CD4-positive, alpha-beta T cell treated with Interleukin-1 beta for 1 hour (primary cell): ENCODE measurements at regions not wholly inside any gene's neighbourhood (a gene's known extent, or its start where the extent isn't known, plus 50 kb on each side); places are given as distances from the start of the nearest gene placed in this dataset.
"Not testable (repeated sequence)": the region's sequence is repeated elsewhere in the genome, so short reads cannot be mapped to it uniquely, and the experiment has no call there.

Source experiments
- DNase-seq, 2 donors: peaks; one replicate each; pipeline ENCODE4 v3.0.0-alpha.2; 2020 to 2022

DNA sequence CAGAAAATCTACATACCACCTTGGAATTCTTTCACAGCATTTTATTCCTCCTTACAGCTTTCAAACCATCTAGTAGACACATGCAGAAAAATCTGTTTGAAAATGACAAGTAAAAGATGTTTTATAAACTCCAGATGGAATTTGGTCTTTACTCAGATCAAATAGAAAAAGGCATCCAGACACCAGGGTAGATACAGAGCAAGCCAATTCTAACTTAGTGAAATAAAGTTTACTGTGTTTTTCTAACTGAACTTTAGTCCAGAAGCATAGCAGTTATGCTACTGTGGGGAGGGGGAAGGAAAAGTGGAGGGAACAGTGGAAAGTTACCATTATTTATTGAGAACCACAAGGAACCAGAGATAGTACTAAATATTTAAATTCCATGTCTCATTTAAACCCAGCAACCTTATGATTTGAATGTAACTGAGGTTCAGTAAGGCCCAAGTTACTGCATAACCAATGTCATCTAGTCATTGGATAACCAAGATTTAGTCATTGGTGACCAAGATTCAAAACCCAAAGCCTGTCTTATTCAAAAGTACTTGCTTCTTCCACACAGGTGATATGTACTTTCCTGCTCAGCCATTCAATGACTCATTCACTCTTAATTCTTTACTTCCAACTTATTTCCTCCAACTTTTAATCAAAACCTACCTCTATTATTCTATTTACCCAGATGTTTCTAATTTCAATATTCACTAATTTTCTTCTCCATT lies 57.7 kb downstream of the RAD51AP2 start:
- no peak for DNase-seq

DNA sequence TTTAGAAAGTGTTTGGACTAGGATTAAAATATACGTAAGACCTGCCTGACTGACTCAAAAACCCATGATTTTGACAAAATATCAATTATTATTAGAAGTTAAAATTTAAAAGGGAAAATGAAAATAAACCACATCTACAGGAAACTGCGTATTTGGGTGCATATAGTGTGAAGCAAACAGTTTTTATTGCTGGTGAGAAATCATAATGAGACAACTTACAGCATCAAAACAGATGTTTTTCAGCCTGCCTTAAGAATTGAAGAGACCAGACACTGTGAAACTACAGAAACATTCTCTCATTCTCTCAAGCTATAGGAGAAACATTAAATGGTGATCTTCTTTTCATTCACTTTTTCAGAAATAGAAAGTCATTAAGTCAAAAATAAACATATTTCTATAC lies 62.9 kb downstream of the RAD51AP2 start:
- no peak for DNase-seq

DNA sequence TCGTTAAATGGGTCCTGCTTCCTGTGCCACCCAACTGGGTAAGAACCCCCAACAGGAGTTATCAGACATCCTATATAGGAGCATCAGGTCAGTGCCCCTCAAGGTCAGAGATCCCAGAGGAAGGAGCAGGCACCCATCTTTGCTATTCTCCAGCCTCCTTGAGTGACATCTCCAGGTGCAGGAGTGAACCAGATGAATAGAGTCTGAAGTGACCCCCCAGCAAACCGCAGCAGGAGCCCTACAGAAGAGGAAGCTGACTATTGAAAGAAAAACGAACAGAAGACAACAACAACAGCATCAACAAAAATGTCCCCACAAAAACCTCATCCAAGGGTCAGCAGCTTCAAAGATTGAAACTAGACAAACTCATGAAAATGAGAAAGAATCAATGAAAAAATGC lies 72.0 kb downstream of the RAD51AP2 start:
- DNase-seq, result not testable (repeated sequence)

DNA sequence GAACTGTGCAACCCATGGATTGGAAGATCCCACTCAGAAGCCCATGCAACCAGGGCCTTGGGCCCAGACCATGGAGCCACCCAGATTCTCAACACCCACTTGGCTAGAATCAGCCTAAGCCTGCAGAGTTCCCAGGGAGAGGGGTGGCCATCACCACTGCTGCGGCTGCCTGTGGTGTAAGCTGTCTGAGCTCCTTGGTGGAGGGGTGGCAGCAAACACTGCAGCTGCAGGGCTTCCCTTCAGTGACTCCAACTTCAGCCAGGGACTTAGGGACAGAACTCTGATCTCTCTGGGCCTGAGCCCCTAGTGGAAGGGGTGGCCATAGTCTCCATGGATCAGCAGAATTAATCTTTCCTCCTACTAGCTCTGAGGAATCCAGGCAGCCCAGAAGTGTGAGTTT lies 72.5 kb downstream of the RAD51AP2 start:
- DNase-seq, result no peak

DNA sequence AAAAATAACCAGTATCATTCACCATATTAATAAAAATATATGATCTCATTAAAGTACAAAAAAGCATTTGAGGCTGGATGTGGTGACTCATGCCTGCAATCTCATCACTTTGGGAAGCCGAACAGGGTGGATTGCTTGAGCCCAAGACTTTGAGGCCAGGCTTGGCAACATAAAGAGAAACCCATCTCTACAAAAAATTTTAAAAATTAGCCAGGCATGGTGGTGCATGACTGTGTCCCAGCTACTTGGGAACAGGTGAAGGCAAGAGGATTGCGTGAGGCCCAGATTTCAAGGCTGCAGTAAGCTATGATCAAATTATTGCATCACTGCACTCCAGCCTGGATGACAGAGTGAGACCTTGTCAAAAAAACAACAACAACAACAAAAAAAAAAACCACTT lies 75.9 kb downstream of the RAD51AP2 start:
- DNase-seq, result no peak

DNA sequence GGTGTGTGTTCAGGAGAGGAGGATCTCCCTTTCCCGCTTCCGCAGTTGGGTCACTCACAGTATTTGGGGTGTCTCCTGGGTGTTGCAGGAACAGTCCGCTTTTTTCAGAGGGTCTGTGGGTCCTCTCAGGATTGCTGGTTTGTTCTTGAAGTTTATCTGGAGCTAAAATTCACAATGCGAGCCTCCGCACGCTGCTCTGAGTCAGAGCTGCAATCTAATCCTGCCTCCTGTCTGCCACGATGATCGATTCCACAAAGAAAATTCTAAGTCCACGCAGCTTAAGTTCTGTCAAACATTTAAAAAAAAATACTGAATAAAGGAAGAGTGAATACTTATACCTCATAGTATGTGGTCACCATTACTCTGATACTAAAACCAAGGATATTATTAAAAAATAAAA lies 76.5 kb downstream of the RAD51AP2 start:
- no peak for DNase-seq

DNA sequence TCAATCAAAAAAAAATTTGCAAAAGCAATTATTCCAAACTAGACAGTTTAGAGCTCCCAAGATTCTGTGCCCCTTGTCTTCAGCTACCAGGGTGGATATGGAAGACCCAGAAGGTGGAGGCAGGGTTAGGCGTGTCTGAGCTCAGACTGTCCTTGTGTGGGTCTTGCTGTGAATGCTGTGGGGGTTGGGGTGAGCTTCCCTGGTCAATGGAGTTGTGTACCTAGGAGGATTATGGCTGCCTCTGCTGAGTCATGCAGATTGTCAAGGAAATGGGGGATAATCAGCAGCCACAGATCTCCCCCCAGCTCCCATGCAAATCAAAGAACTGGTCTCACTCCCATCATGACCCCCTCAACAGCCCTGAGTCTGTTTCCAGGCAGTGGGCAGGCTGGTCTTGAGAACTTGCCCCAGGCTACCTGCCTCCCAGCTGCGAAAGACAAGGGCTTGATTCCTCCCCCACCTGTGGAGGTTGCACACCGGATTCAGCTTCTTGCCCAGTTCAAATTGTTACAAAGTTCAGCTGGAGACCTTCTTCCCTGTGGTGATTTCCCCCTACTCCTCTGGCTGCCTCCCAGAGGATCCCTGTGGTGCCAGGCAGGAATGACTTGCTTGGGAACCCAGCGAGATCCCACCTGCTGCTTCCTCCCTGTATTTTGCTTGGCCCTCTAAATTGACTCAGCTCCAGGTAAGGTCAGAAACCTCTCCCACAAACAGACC lies 77.0 kb downstream of the RAD51AP2 start:
- DNase-seq, result no peak

DNA sequence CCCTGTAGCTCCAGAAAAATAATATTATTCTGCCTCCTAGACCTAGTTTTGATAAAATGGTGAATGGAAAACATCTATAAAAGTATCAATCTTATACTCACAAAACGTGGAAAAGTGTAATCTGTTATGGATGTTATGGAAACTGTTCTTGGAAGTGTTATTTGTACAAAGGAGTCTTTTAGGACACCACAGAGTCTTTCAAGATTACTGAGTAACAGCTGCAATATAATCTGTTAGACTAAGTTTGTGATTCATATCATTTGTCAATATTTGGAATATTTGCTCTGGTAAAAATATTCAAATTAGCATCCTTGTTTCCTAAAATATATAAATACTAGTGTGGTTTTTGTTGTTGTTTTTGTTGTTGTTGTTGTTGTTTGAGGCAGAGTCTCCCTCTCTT lies 87.9 kb downstream of the RAD51AP2 start:
- DNase-seq, result no peak

DNA sequence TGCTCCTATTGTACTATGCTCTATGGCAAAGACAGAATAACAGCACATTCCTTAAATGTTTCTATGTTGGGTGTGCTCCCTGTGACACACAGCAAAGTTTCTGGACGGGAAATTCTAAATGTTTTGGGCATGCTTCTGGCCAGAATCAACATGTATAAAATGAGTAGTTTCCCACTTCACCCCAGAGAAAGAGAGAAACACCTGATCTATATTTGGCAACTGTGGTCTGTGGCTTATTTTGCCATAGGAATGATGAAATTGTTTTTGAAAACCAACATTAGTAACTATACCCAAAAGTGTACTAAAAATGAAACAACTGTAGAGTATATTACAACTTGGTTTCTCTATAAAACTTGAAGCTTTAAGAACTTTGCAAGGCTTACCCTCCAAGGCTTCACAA lies 89.1 kb downstream of the RAD51AP2 start:
- no peak for DNase-seq

DNA sequence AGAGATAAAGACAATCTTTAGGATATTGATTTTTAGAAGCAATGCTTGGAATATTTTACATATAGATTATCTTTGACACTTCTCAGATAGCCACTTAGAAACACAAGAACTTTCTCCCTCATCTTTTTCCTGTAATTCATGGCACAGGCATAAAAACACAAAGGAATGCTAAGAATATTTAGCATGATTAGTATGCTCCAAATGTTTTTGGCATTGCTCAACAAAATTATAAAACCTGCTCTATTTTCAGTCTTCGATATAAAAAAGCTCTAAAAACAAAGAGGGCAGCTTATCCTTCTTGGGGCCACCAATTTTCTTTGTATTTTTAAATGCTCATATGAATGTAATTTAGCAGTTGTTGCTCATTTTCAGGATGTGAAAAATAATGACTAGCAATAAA lies 90.8 kb downstream of the RAD51AP2 start:
- no peak for DNase-seq

DNA sequence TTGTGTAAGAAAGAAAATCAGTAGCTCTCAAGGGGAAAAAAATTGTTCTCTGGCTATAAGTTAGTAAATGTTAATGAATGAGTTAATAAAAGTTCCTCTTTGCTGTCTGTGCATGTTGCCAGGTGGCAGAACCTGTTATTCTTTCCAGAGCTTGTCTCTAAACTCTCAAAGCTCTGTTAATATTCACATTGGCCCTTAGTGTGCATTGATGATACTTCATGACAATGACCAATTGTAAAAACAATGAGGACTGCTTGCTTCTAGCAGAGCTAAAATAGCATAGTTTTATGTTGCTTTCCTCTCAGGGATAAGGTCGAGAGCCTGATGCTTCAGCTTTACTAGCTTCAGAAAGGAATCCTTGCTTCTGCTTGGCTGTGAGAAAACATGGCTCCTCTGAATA lies 91.5 kb downstream of the RAD51AP2 start:
- DNase-seq, result no peak

DNA sequence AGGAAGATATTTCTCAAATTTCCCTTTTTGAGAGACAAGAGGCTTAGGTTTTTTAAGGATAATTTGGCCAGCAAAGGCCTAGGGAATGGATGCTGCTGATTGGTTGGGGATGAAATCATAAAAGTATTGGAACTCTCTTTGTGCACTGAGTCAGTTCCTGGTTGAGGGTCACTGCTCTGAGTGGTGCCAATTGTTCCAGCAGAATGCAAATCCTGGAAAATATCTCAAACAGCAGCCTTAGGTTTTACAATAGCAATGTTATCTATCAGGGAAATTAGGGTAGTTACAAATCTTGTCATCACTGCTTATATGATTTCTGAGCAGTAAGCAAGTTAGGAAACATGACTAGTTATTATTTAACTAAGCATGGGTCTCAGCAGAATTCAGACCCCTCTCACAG lies 96.2 kb downstream of the RAD51AP2 start:
- DNase-seq, result no peak

DNA sequence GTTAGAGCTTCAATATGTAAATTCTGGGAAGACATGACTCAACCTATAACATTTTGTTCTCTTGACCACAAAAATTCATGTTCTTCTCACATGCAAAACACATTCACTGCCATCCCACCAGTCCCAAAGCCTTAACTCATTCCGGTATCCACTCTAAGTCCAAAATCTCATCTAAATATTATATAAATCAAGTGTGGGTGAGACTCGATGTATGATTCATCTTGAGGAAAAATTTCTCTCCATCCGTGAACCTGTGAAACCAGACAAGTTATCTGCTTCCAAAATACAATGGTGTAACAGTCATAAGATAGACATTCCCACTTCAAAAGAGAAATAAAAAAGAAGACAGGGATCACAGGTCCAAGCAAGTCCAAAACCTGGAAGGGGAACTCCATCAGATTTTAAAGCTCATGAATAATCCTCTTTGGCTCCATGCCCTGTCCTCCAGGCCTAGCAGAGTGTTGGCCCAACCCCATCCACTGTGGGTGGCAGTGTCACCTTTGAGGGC lies 101.3 kb downstream of the RAD51AP2 start:
- DNase-seq, result no peak

DNA sequence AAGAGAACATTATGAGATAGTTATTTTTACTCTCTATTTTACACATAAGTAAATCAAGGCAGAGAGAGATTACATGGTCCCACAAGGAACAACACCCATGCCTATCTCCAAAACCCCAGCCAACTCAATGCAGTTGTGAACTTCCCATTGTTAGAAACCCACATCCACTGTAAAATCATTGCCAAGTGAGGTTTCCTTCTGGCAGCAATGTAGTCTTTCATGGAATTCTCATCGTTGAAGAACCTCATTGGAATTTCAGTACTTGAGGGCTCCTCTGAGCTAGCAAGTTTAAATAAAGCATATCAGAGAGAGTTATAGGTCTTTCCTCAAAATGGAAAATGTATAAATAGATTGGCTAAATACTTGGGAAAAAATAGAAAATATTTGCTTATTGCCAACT lies 105.2 kb downstream of the RAD51AP2 start:
- DNase-seq, result no peak

DNA sequence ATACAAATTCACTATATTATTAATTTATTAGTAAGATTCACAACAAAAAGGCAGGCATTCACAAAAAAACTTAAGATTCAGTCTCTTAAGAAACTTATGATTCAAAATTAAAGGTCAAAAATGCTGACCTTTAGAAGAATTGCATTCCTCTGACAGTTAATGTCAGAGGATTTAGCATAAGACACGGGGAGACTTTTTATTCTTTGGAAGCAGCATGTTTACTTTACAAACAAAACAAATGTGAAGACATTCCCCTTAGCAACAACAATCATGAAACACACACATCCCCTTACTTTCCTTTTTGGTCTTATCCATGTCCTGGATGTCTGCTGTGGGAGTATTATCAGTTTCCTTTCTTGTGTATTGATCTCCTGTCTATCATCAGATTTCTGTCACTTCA lies 117.1 kb downstream of the RAD51AP2 start:
- no peak for DNase-seq

DNA sequence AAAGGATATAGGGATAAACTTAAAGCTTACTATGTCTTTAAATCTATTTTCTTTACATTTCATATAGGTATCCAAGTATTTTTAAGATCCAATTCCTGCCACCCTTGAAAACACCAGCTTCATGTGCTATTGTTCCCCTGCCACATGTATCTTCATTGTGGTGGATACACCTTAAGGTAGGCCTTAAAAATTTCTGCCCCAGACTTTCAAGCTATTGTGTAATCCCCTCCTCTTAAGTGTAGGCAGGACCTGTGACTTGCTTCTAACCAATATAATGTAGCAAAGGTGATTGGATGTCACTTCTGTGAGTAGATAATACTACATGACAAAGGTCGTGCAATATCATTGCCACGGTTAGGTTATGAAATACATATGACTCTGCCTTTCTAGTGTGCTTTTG lies 119.5 kb downstream of the RAD51AP2 start:
- DNase-seq, result no peak

DNA sequence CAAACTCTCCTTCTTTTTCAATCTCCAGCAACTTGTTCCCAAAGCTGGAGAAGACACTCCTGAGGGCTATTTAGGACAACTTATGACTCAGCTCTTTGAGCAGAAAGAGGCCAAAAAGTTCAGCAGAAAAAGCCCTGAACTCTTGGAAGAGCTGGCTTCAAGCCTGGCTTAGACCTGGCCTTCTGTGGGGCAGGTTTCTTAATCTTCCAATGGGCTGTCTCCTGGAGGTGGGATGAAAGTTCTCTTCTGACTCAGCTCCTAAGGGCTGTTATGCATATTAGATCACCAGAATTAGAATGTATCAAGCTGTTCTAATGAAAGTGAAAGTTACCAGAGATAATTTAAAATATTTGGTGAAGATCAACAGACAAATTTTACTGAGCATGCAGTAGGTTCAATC lies 129.4 kb downstream of the RAD51AP2 start:
- DNase-seq, result no peak

DNA sequence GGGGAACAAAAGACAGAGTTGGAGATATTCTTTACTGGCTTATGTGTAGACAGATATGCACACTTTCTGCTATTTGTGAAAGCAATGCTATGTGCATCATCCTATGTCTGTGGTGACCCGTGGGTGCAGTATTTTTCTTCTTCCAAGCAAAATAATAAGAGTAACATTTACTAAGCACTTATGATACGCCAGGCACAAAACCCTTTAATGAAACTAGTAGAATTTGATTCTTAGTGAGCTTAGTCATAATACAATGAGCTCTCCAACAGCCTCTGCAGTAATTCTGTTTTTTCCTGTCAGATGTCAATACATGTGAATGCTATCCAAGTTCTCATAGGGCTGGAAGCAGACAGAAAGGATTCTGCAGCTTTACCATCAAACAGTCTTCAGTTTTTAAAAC lies 130.6 kb downstream of the RAD51AP2 start:
- no peak for DNase-seq

DNA sequence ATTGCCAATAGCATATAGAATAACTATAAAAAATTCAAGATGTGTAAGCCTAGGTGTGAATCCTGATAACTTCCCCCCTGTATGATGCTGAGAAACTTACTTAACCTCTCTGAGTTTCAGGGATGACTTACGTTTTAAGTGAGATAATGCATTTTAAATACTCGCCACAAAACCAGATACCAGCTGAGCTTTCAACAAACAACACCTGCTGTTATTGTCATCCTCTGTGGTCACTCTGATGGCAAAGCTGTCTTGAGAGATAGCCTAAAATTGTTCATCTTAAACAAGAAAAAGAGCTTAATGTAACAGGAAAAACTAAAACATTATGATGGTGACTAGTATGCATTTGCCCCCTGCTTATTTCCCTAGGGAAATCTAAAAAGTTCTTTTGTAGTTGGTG lies 131.5 kb downstream of the RAD51AP2 start:
- DNase-seq, result no peak

DNA sequence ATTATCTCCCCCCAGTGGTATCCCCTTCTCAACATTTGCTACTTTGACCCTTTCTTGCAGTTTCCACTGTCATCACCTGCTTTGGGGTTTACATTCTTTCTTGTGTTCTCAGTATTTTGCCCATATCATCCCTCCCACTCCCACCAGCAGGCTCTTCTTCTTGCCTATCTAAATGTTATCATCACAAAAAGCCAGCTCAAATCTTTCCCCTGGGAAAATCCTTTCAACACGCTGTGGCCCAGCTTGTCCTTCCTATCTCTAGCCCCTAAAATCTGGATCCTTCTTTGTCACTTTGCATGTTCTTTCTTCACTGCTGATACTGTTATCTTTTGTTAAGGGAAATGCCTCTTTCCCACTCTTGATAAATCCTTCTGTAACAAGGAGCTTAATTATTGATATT lies 138.2 kb downstream of the RAD51AP2 start:
- no peak for DNase-seq

DNA sequence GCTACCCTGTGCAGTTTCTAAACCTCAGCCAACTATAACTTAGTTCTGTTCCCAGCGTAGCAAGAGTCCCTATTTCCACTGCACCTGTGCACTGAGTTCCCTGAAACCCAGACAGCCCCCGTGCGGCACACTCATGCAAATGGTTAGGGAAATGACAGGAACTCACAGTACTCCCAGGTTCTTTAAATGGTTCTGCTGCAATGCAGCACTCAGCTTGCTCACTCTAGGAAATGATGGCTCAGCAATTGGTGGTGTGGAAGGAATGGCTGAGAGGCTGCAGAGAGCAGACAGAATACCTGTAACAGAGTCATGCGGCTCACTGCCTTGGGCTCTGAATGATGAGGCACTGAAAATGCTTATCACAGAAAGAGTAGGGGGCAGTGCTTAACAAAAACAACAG lies 143.0 kb downstream of the RAD51AP2 start:
- DNase-seq, result no peak

DNA sequence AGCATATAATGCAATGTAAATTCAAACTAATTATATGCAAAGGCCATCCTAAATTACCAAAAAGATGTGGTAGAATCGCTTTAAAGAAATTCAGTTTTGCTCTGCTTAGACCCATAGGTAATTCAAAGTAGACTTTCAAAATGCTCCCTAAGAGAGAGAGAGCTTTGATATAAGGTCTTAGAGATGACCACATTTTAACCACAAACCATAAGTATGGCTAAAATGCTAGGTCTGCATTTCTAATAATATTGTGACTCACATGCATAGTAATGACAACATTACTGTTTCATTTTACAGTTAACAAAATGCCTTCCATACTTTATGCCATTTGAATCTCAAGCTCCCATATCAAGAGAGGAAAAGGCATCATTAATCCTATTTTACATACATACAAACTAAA lies 144.5 kb downstream of the RAD51AP2 start:
- no peak for DNase-seq

DNA sequence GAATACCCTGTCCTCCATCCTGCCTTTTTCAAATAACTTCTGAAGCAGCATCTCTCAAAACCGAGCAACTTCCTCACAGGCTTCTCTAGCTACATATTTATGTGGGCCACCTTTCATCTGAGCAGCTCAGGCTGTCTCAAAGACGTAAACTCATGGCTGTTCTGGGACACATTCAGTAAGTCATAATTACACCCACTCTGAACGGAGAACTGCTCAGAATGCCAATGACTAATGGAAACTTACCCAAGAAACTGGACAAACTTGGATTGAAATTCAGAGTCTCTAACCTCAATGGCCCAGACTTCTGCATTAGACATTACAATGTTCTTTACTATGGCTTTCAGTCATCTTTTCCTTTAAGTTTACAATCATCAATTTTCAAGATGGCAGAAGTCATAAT lies 145.2 kb downstream of the RAD51AP2 start:
- no peak for DNase-seq

DNA sequence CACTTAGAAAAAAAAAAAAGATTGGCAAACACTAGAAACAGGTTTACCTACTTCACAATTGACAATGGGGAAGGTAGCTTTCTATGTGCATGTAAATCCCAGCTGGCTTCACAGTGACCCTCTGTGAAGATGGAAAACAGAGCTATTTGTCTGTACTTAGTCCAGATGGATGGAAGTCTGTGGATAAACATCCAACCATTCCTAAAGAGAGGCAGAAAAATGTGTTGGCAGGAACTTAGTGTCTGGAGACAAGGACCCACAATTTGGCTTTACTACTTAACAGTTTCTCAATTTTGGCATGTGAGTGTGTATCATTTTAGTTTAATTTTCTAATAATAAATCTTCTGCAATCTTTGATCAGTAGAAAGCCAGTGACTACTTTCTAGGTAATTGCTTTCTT lies 154.4 kb downstream of the RAD51AP2 start:
- no peak for DNase-seq

DNA sequence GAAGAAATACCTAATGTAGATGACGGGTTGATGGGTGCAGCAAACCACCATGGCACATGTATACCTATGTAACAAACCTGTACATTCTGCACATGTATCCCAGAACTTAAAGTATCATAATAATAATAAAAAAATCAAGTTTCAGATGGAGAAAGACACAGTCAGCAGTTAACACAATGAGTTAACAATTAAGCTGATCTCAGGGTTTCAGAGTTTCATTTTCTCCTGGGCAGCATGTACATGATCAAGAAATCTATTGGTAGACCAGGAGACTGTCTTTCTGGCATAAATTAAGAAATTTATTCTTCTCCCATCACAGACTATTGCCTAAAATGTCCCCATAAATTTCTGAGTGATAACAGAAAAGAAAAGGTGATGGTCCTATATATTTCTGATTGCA lies 155.3 kb downstream of the RAD51AP2 start:
- DNase-seq, result no peak
